ENCODE measurements at regions not wholly inside any gene's neighbourhood (a gene's known extent, or its start where the extent isn't known, plus 50 kb on each side); places are given as distances from the start of the nearest gene placed in this dataset.

- Histone ChIP-seq H2AK5ac (ENCODE audit: low read depth, low read length) (no peak overlapping the region), H3K79me1 (ENCODE audit: low read depth, low read length) (no peaks in the 10 kb centered on the region), H2BK12ac (ENCODE audit: low read depth, low read length) (no peak overlapping the region), H4K20me1 (replicated peaks in 1 of 2; ENCODE audit: control insufficient read depth in 1 of 2, insufficient read depth in 2 of 2, low read length in 2 of 2) (no peaks in the 10 kb centered on the region), H3K56ac (replicated peaks; ENCODE audit: insufficient read length, low read depth, low read length) (no peak overlapping the region), H4K91ac (replicated peaks; ENCODE audit: insufficient read length, low read length) (no peak overlapping the region), H2AFZ (ENCODE audit: low read length) (no peak overlapping the region), H3K4ac (replicated peaks; ENCODE audit: insufficient read length, low read depth, low read length) (no peak overlapping the region), H3K4me3 (ENCODE audit: extremely low read depth in 1 of 4, insufficient read depth in 2 of 4, low read depth in 3 of 4, low read length in 4 of 4) (no peak overlapping the region), H4K5ac (ENCODE audit: insufficient read length, low read depth, low read length) (no peak overlapping the region), H3K4me2 (ENCODE audit: insufficient read depth in 1 of 2, low read depth in 2 of 2, low read length in 2 of 2) (no peak overlapping the region), H3K27me3 (replicated peaks in 1 of 4; ENCODE audit: control insufficient read depth in 3 of 4, extremely low read depth in 1 of 4, insufficient read depth in 3 of 4, low read length in 3 of 4) (no peaks in the 10 kb centered on the region; a peak in 1 of 7 replicates), H3K9me3 (ENCODE audit: insufficient read depth in 2 of 2, low read depth in 1 of 2, low read length in 1 of 2) (no peaks in the 10 kb centered on the region), H2BK15ac (ENCODE audit: low read length) (no peak overlapping the region), H3K79me2 (ENCODE audit: control insufficient read depth in 1 of 2, insufficient read depth in 2 of 2, low read length in 2 of 2) (no peaks in the 10 kb centered on the region), H3K4me1 (replicated peaks in 1 of 4; ENCODE audit: control insufficient read depth in 3 of 4, insufficient read depth in 4 of 4, low read length in 3 of 4) (no peaks in the 10 kb centered on the region), H3K9ac (replicated peaks in 1 of 4; ENCODE audit: extremely low read depth in 1 of 4, low read depth in 3 of 4, low read length in 3 of 4) (no peak overlapping the region), H2BK5ac (ENCODE audit: low read depth, low read length) (no peak overlapping the region), H4K8ac (ENCODE audit: extremely low read depth, insufficient read depth, low read length) (no peak overlapping the region), H2BK120ac (replicated peaks; ENCODE audit: low read depth, low read length) (no peak overlapping the region), H3K18ac (ENCODE audit: extremely low read depth, low read length) (no peak overlapping the region), H3K36me3 (ENCODE audit: control insufficient read depth in 2 of 4, insufficient read depth in 4 of 4, low read length in 3 of 4) (no peaks in the 10 kb centered on the region), H2BK20ac (ENCODE audit: low read length) (no peak overlapping the region), H3K23me2 (ENCODE audit: low read depth, low read length) (0 out of 2 replicates have a peak, but pooled peaks cover 1% of the 10 kb centered on the region), H3K23ac (ENCODE audit: insufficient read length) (no peak overlapping the region), H3K27ac (ENCODE audit: low read depth, low read length) (no peak overlapping the region), H3K14ac (ENCODE audit: insufficient read length) (no peak overlapping the region)
- CTCF ChIA-PET (ENCODE audit: partially characterized antibody): interaction anchor here (1.1 kb wide), 1 partner anchor 24 kb away, joined by 4 read pairs; no protein-coding TSS in a partner anchor
- POLR2A ChIA-PET (ENCODE audit: partially characterized antibody): no interaction called here
- WGBS, 2 experiments (ENCODE audit: extremely low coverage in 1 of 2, insufficient coverage in 1 of 2, insufficient read length in 1 of 2, insufficient replicate concordance in 2 of 2, low coverage in 1 of 2, low lambda C conversion rate in 2 of 2, missing lambda C conversion rate in 1 of 2): 37% methylated on average over 3 of the region's 3 CpGs; no CpG with 5 or more reads in 1 of the 2 experiments
- TF ChIP-seq CTBP2 (IDR thresholded peaks at IDR 0.05; ENCODE audit: borderline replicate concordance, insufficient read depth, insufficient read length, low read length) (no peak), EGR1 (IDR thresholded peaks at IDR 0.05; ENCODE audit: borderline replicate concordance, low read depth, low read length) (no peak), TAF7 (optimal IDR thresholded peaks at IDR 0.05; ENCODE audit: borderline replicate concordance, low read depth, low read length) (no peak), RBBP5 (IDR thresholded peaks at IDR 0.05; ENCODE audit: borderline replicate concordance, low read depth, low read length) (no peak), PHF8 (conservative IDR thresholded peaks at IDR 0.05; ENCODE audit: low read depth, low read length) (no peak), SP4 (IDR thresholded peaks at IDR 0.05; ENCODE audit: low read length) (no peak), GTF2F1 (IDR thresholded peaks at IDR 0.05; ENCODE audit: borderline replicate concordance, low read depth, low read length) (no peak), SP2 (IDR thresholded peaks at IDR 0.05; ENCODE audit: low read length) (no peak), EZH2 (IDR thresholded peaks at IDR 0.05; ENCODE audit: low read depth, low read length, severe bottlenecking) (no peak), BRCA1 (IDR thresholded peaks at IDR 0.05; ENCODE audit: low read depth, low read length) (no peak), BACH1 (IDR thresholded peaks at IDR 0.05; ENCODE audit: low read length) (no peak), TAF1 (IDR thresholded peaks at IDR 0.05; ENCODE audit: low read depth, low read length) (no peak)
- DNase-seq (ENCODE audit: low read depth in 1 of 2, low spot score in 2 of 2) (no peak), FAIRE-seq (no peak)
Measured at GRCh38 chr18:76634564-76634963, 139.5 kb upstream of the ZNF516 start.

All from H1 (cell line).